Body of pancreas (tissue), 4 donors: ENCODE measurements at regions not wholly inside any gene's neighbourhood (a gene's known extent, or its start where the extent isn't known, plus 50 kb on each side); places are given as distances from the start of the nearest gene placed in this dataset.

Experiments
- ATAC-seq: fragments of 150-250 bp; one replicate; pipeline ENCODE4 v1.9.1; 2016
- DNase-seq, 4 donors: peaks; one replicate each; pipeline ENCODE4 v3.0.0-alpha.2; 2019
- H3K27ac ChIP-seq, 4 donors: fragments of 200-600 bp; sonication (generic); 1 replicate in 3 of 4; 2 replicates in 1 of 4; pipeline versions ENCODE4 v1.5.1 to v1.6.1; 2016 to 2019; ENCODE audit warnings: mild to moderate bottlenecking in 1 of 4, mixed read lengths in 1 of 4, moderate library complexity in 1 of 4
- H3K27me3 ChIP-seq, 2 donors: fragments of 200-600 bp; sonication (generic); one replicate each; pipeline ENCODE4 v1.6.0; 2016; ENCODE audit warnings: mild to moderate bottlenecking in 1 of 2
- H3K36me3 ChIP-seq, 2 donors: fragments of 200-600 bp; sonication (generic); replicated peaks in 1 of 2; 2 replicates each; pipeline ENCODE4 v1.5.1; 2016; ENCODE audit warnings: low read depth in 2 of 2; ENCODE audit not compliant: insufficient read depth in 1 of 2
- H3K4me1 ChIP-seq: fragments of 200-600 bp; sonication (generic); one replicate; pipeline ENCODE4 v1.6.0; 2016
- H3K4me3 ChIP-seq, 2 donors: fragments of 200-600 bp; sonication (generic); 1 replicate in 1 of 2; 2 replicates in 1 of 2; pipeline ENCODE4 v1.5.1; 2016 to 2019
- H3K9me3 ChIP-seq, 3 donors: fragments of 200-600 bp; sonication (generic); 1 replicate in 2 of 3; 2 replicates in 1 of 3; pipeline ENCODE4 v1.5.1; 2016
- POLR2A ChIP-seq, 3 donors: fragments of 450-650 bp; IDR thresholded peaks; one replicate each; pipeline ENCODE4 v1.6.1; 2016; ENCODE audit warnings: antibody characterized with exemption in 3 of 3, mild to moderate bottlenecking in 2 of 3
- WGBS, 2 donors: methylation state at CpG; one replicate each; pipeline ENCODE4 v1.1.5; 2017; 5-methylcytosine and 5-hydroxymethylcytosine counted together
- intact Hi-C: fragments of 100-400 bp; cut with DNase I; formaldehyde crosslinking; loops from one replicate; pipeline ENCODE4 v1.15.1; 2023
- TF ChIP-seq, protein P1 (sequence below), 7 experiments: fragments of 450-650 bp in 4 of 7; fragments of 200-600 bp in 3 of 7; sonication (generic) in 3 of 7; IDR thresholded peaks; one replicate each; pipeline ENCODE4 v1.5.1; 2016 to 2019; ENCODE audit warnings: antibody characterized with exemption in 7 of 7

- Histone ChIP-seq H3K27me3 (no peaks in the 10 kb centered on the region), H3K4me1 (no peaks in the 10 kb centered on the region), H3K27ac (no peak overlapping the region), H3K9me3 (no peaks in the 10 kb centered on the region), H3K36me3 (no peaks in the 10 kb centered on the region), H3K4me3 (no peak overlapping the region)
- no peak for ATAC-seq
- 91 to 94% methylated on average over 1 of the region's 1 CpG for WGBS, 2 donors
- DNase-seq = no peak
- TF ChIP-seq POLR2A (IDR thresholded peaks at IDR 0.05) = no peak
- TF ChIP-seq, protein P1, sequence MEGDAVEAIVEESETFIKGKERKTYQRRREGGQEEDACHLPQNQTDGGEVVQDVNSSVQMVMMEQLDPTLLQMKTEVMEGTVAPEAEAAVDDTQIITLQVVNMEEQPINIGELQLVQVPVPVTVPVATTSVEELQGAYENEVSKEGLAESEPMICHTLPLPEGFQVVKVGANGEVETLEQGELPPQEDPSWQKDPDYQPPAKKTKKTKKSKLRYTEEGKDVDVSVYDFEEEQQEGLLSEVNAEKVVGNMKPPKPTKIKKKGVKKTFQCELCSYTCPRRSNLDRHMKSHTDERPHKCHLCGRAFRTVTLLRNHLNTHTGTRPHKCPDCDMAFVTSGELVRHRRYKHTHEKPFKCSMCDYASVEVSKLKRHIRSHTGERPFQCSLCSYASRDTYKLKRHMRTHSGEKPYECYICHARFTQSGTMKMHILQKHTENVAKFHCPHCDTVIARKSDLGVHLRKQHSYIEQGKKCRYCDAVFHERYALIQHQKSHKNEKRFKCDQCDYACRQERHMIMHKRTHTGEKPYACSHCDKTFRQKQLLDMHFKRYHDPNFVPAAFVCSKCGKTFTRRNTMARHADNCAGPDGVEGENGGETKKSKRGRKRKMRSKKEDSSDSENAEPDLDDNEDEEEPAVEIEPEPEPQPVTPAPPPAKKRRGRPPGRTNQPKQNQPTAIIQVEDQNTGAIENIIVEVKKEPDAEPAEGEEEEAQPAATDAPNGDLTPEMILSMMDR (IDR thresholded peaks at IDR 0.05) = no peak
- intact Hi-C loops = no loop called here
Measured at GRCh38 chr5:117562647-117563046, 988.0 kb upstream of the SEMA6A start.

DNA sequence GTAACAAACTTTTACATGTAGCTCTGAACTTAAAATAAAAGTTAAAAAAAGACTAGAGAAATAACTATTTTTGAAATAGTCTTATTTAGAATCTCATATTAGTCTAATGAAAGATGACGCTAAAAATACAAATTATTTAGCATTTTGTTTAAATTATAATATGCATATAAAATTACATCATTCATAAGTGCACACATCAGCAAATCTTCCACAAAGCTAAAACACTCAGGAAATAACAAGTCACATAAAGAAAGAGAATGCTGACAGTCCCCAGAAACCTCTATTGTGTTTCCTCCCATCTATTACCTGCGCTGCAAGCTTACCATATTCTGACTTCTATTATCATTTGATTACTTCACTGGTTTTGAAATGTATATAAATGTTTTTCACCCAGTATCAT is 986.9 kb upstream of the SEMA6A start:
- Histone ChIP-seq H3K4me1 (no peaks in the 10 kb centered on the region), H3K27ac (no peak overlapping the region), H3K9me3 (no peaks in the 10 kb centered on the region), H3K36me3 (no peaks in the 10 kb centered on the region), H3K27me3 (no peaks in the 10 kb centered on the region), H3K4me3 (no peak overlapping the region)
- DNase-seq = no peak
- intact Hi-C loops = no loop called here
- TF ChIP-seq POLR2A (IDR thresholded peaks at IDR 0.05) = no peak
- TF ChIP-seq, protein P1 (IDR thresholded peaks at IDR 0.05) = no peak
- 87 to 92% methylated on average over 2 of the region's 2 CpGs for WGBS, 2 donors
- ATAC-seq = no peak

DNA sequence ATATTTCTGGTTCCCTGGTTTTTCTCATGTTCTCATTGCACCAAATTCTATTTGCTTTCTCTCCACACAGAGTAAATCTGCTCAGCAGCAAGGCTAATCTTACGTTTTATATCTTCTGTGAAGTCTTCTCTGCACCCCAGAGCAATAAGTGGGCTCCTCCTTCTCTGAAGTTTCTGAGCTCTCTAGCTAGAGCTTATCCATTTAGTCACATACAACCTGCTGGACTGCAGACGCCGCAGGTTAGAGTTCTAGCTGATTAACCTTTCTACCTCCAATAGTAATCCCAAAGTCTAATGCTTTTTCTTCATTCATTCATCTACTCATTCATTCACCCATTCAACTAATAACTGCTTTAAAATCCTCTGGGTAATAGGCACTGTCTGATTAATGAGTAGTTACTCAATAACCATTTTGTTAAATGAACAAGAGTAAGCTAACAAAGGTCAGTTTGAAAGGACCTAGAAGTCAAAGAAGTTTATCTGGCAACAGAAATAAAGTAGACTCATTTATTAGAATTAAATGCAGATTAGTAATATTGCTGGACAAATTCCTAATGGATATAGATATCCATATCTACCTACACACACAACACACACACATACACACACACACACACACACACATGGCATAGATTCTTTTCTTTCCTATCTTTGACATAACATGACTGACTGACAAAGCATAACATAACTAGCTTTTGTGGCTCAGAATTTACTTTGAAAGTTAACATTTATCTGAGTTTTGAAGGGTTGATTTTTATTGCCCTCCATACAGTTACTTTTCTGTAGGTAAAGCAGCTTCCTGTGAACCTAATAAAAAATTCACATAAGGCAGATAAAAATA is 984.6 kb upstream of the SEMA6A start:
- no peaks in the 10 kb centered on the region for H3K36me3 ChIP-seq
- H3K4me3 ChIP-seq = no peak overlapping the region
- H3K27ac ChIP-seq = no peak overlapping the region
- no peaks in the 10 kb centered on the region for H3K9me3 ChIP-seq
- DNase-seq = no peak
- no peaks in the 10 kb centered on the region for H3K27me3 ChIP-seq
- no peaks in the 10 kb centered on the region for H3K4me1 ChIP-seq
- no peak for ATAC-seq
- intact Hi-C loops = no loop called here
- 28 to 34% methylated on average over 3 of the region's 3 CpGs for WGBS, 2 donors
- TF ChIP-seq POLR2A (IDR thresholded peaks at IDR 0.05) = no peak

- Histone ChIP-seq H3K36me3 (no peaks in the 10 kb centered on the region), H3K4me3 (no peak overlapping the region), H3K4me1 (no peaks in the 10 kb centered on the region), H3K27me3 (no peaks in the 10 kb centered on the region), H3K9me3 (no peaks in the 10 kb centered on the region), H3K27ac (no peak overlapping the region)
- DNase-seq (no peak), ATAC-seq (no peak)
- TF ChIP-seq POLR2A (IDR thresholded peaks at IDR 0.05) = no peak
- TF ChIP-seq, protein P1 (IDR thresholded peaks at IDR 0.05) = no peak
- WGBS, 2 donors = 85 to 87% methylated on average over 2 of the region's 2 CpGs
- intact Hi-C loops = no loop called here
Measured at GRCh38 chr5:117551236-117551635, 976.6 kb upstream of the SEMA6A start.

GRCh38 chr5:117547192-117547591 is 972.6 kb upstream of the SEMA6A start:
- no peak for DNase-seq
- WGBS, 2 donors = 72 to 88% methylated on average over 1 of the region's 1 CpG
- intact Hi-C loops = no loop called here
- Histone ChIP-seq H3K4me3 (no peak overlapping the region), H3K9me3 (no peaks in the 10 kb centered on the region), H3K27me3 (no peaks in the 10 kb centered on the region), H3K4me1 (no peaks in the 10 kb centered on the region), H3K27ac (no peak overlapping the region), H3K36me3 (no peaks in the 10 kb centered on the region)
- TF ChIP-seq, protein P1 (IDR thresholded peaks at IDR 0.05) = no peak
- TF ChIP-seq POLR2A (IDR thresholded peaks at IDR 0.05) = no peak
- no peak for ATAC-seq
